ENCODE measurements at regions not wholly inside any gene's neighbourhood (a gene's known extent, or its start where the extent isn't known, plus 50 kb on each side); places are given as distances from the start of the nearest gene placed in this dataset.

DNA sequence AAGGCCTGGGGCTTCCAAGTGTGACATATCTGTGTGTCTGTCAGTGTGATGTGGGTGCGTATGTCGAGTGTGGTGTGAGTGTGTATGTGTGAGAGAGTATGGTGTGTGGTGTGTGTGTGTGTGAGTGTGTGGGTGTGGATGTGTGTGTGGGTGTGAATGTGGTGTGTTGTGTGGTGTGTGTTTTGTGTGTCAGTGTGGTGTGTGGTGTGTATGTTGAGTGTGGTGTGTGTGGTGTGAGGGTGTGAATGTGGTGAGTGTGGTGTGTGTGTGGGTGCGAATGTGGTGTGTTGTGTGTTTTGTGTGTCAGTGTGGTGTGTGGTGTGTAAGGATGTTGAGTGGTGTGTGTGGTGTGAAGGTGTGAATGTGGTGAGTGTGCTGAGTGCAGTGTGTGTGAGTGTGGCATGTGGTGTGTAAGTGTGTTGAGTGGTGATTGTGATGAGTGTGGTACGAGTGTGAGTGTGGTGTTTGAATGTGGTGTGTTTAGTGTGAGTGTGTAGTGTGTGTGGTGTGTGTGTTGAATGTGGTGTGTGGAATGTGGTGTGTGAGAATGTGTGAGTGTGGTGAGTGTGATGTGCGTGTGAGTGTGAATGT, 61.6 kb upstream of the SORCS2 start:
- TF ChIP-seq, protein P1, sequence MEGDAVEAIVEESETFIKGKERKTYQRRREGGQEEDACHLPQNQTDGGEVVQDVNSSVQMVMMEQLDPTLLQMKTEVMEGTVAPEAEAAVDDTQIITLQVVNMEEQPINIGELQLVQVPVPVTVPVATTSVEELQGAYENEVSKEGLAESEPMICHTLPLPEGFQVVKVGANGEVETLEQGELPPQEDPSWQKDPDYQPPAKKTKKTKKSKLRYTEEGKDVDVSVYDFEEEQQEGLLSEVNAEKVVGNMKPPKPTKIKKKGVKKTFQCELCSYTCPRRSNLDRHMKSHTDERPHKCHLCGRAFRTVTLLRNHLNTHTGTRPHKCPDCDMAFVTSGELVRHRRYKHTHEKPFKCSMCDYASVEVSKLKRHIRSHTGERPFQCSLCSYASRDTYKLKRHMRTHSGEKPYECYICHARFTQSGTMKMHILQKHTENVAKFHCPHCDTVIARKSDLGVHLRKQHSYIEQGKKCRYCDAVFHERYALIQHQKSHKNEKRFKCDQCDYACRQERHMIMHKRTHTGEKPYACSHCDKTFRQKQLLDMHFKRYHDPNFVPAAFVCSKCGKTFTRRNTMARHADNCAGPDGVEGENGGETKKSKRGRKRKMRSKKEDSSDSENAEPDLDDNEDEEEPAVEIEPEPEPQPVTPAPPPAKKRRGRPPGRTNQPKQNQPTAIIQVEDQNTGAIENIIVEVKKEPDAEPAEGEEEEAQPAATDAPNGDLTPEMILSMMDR (IDR thresholded peaks at IDR 0.05; ENCODE audit: borderline replicate concordance, extremely low read depth, low read length, poor library complexity, severe bottlenecking) = no peak
- TF ChIP-seq EZH2 (IDR thresholded peaks at IDR 0.05; ENCODE audit: borderline replicate concordance, low read depth, low read length, severe bottlenecking) = no peak
